22Rv1 (cell line): ENCODE measurements at regions not wholly inside any gene's neighbourhood (a gene's known extent, or its start where the extent isn't known, plus 50 kb on each side); places are given as distances from the start of the nearest gene placed in this dataset.

Source experiments
- H3K27ac ChIP-seq: fragments of 450-650 bp; 2 replicates; pipeline ENCODE4 v1.5.1; 2017
- ZFX ChIP-seq: fragments of 450-650 bp; IDR thresholded peaks from 2 replicates; pipeline ENCODE4 v1.6.1; 2017; ENCODE audit warnings: antibody characterized with exemption, borderline replicate concordance
- TF ChIP-seq, protein P1 (sequence below): fragments of 450-650 bp; IDR thresholded peaks from 2 replicates; pipeline ENCODE4 v1.5.1; 2017; ENCODE audit warnings: mild to moderate bottlenecking

DNA sequence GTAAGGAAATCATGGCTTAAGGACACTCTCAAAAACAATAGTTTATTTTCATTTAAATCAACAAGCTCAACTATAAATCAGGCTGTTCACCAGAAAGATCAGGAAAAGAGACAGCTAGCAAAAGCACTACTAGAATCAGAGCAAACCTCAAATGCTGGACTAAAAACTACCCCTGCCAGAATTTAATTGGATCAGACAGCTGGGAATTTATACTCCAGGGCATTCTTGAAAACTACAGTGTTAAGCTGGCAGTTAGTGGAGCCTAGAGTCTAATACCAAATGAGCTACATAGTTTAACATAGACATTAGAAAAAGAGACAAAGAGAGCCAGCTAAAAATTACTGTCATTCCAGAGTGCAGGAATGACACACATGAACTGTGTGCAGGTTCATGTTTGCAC lies 1016.4 kb upstream of the CRIM1 start:
- H3K27ac ChIP-seq, result no peak overlapping the region
- TF ChIP-seq ZFX, result no peak
- TF ChIP-seq, protein P1, sequence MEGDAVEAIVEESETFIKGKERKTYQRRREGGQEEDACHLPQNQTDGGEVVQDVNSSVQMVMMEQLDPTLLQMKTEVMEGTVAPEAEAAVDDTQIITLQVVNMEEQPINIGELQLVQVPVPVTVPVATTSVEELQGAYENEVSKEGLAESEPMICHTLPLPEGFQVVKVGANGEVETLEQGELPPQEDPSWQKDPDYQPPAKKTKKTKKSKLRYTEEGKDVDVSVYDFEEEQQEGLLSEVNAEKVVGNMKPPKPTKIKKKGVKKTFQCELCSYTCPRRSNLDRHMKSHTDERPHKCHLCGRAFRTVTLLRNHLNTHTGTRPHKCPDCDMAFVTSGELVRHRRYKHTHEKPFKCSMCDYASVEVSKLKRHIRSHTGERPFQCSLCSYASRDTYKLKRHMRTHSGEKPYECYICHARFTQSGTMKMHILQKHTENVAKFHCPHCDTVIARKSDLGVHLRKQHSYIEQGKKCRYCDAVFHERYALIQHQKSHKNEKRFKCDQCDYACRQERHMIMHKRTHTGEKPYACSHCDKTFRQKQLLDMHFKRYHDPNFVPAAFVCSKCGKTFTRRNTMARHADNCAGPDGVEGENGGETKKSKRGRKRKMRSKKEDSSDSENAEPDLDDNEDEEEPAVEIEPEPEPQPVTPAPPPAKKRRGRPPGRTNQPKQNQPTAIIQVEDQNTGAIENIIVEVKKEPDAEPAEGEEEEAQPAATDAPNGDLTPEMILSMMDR, result no peak

DNA sequence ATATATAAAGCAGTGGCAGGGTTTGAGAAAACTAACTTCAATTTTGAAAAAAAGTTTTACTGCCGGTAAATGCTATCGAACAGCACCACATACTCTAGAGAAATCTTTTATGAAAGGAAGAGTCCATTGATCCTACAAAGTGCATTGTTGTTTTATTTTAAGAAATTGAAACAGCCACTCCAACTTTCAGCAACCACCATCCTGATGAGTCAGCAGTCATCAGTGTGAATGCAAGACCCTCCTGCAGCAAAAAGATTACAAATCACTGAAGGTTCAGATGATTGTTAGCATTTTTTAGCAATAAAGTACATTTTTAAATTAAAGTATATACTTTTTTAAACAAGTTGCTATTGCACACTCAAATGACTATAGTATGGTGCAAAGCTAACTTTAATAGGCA lies 1017.7 kb upstream of the CRIM1 start:
- H3K27ac ChIP-seq, result no peak overlapping the region
- TF ChIP-seq, protein P1, result no peak
- no peak for TF ChIP-seq ZFX

DNA sequence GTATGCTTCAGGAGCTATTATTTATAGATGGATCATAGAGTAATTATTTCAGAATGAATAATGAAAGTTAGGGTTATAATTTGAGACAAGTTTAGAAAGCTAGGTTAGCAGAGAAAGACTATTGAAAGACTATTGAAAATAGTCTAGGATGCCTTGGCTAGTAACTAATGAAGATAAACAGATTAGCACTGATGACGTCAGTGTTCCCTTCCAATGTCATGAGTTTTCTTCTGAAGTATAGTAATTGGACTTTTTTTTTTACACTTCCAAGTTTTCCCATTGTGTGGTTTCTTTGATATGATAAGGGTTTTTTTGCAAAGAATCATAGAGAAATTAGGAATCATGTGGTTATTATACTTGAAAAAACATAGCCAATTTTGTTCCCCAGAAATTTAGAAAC lies 1041.5 kb upstream of the CRIM1 start:
- TF ChIP-seq ZFX, result no peak
- TF ChIP-seq, protein P1, result no peak
- no peak overlapping the region for H3K27ac ChIP-seq

DNA sequence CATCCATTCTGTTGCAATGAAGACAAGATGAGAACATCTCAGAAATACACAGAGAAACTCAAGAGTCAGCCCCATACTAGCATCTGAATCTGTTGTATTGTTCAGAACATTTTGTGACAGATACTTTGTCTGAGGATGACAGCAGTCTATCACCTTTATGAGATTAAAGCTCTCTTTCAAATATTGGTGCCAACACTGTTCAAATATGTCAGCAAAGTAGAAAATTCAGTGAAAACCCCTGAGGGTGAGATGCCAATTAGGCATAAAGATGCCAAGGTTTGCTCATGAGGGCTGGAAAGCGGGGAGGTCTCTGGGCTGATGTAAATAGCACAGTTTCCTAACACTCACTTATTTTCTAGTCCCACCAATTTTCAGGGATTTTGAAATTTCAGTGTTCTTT lies 1054.2 kb upstream of the CRIM1 start:
- H3K27ac ChIP-seq, result no peak overlapping the region
- TF ChIP-seq, protein P1, result no peak
- no peak for TF ChIP-seq ZFX

DNA sequence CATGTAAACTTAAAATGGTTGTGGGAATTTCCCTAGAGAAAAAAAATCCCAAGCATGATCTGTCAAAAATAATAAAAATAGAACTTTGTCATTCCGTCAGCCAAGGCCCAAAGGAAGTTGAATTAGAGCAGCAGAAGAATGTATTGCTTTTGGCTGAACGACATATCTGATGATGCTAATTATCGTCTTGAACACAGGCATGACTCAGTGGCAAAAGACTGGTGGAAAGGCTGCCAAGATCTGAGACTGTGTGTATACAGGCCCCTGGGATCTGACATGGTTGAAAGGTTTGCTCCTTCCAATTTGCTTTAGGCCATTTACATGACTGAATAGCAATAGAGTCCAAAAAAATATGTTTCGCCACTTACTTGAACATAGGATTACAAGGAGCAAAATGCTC lies 1057.1 kb upstream of the CRIM1 start:
- peak overlapping the region; percentile 58 for H3K27ac ChIP-seq
- TF ChIP-seq ZFX, result no peak
- TF ChIP-seq, protein P1, result no peak

DNA sequence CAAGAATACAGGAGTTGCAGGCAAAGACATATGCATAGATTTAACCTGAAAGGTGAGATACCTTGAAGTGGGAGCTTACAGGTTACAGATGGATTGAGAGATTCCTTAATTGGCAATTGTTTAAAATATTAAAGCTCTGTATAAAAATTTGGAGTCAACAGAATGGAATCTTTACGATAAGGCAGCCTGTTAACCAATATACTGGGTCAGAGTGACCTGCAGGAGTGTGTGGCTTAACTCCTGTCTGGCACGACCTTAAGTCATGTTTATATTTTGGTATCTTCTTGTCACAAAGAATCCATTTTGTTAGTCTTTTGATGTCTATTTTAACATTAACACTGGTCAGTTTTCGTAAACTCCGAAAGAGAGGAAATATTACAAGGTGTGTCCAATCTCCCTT lies 1058.2 kb upstream of the CRIM1 start:
- TF ChIP-seq ZFX, result no peak
- TF ChIP-seq, protein P1, result no peak

DNA sequence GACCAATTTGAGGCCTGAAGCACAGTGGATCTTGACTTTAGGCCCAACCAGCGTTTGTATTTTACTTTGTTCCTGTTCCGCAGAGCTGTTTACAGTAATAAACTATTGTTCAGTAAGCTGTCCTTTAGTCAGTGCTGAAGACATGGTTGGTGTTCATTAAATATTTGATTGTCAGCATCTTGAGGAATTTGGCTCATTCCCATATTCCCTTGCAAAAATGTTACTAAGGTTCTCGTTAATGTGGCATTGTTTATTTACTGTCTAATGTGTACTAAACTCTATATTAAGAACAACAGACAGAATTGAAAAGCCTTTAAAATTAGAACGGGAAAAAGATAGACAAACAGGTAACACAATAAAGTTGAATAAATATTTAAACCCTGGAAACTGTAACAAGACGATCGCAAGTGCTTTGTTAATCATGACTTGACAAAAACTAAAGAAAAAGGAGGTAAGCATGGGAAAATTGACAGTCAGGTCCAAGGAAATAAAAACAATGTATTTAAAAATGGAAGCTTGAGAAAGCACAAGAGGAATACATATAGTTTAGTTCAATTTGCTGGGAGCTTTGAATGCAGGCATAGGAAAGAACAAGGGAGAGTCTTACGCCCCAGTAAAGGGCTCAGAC lies 1060.8 kb upstream of the CRIM1 start:
- TF ChIP-seq ZFX, result no peak
- TF ChIP-seq, protein P1, result no peak
- peak overlapping the region; percentile 69 for H3K27ac ChIP-seq

More for the DNA sequence above, 1058.2 kb upstream of the CRIM1 start:
- H3K27ac ChIP-seq, result no peak overlapping the region
